ENCODE measurements at regions not wholly inside any gene's neighbourhood (a gene's known extent, or its start where the extent isn't known, plus 50 kb on each side); places are given as distances from the start of the nearest gene placed in this dataset.

DNA sequence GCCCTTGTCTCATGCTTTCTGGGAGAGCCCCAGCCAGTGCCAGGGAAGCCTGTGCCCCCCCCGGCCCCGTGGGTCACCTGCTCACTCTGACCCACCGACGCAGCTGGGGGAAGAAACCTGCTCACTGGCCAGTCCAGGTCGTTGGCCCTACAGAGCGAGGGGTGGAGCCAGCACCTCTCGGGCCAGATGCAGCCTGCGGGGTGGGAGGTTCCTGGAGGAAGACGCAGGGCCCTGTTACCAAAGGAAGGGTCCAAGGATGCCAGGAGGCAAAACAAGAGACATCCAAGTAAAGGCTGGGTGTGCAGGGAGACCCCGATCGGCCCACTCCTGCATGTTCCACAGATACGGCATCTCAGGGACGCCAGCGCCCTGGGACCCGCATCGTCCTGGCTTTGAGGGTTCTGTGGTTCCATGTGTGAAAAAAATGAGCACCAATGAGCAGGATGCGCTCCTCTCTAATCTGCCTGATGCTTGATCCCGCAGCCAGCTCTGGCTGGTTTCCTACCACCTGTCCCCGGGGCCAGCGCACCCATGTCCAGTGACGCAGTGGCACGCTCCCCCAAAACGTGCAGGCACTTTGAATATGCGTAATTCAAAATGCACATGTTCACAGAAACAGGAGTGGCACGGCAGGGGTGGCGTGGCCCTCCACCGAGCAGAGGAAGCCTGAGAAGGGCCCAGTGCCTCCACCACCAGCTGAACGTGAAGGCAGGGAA lies 66.0 kb upstream of the GALNT9 start:
- POLR2A ChIA-PET (ENCODE audit: low non-redundant PET): no interaction called here
- CTCF ChIA-PET: interaction anchor here (0.6 kb wide), 1 partner anchor 22 kb away, joined by 3 read pairs; no protein-coding TSS in a partner anchor
- DNase-seq (ENCODE audit: low spot score): no peak

DNA sequence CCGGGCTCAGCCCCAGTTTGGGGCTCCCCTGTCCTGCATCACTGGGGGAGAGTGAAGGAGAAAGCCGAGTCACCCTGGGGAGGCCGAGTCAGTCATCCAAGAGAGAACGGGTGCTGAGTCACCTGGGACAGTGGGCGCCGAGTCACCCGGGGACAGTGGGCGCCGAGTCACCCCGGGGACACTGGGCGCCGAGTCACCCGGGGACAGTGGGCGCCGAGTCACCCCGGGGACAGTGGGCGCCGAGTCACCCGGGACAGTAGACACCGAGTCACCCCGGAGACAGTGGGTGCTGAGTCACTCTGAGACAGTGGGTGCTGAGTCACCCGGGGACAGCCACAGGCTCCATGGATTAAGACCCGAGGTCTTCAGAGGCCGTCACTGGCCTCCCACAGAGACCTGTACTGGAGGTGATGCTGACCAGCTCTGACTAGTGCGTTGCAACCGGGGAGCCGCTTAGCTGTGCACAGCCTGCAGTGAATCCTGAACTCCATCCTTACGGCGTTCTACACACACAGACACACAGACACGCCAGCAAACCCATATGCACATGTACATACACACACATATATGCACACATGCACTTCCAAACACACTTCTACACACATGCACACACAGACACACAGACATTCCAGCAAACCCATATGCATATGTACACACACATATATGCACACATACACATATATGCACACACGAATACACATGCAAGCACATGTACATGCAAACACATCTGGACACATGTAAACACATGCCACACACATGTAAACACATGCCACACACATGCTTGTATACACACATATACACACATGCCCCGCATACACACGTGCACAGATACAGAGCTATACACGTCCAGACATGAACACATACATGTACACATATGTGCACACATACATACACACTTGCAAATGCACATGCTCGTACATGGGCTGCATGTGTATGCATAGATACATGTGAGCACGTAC lies 64.9 kb upstream of the GALNT9 start:
- TF ChIP-seq, protein P1, sequence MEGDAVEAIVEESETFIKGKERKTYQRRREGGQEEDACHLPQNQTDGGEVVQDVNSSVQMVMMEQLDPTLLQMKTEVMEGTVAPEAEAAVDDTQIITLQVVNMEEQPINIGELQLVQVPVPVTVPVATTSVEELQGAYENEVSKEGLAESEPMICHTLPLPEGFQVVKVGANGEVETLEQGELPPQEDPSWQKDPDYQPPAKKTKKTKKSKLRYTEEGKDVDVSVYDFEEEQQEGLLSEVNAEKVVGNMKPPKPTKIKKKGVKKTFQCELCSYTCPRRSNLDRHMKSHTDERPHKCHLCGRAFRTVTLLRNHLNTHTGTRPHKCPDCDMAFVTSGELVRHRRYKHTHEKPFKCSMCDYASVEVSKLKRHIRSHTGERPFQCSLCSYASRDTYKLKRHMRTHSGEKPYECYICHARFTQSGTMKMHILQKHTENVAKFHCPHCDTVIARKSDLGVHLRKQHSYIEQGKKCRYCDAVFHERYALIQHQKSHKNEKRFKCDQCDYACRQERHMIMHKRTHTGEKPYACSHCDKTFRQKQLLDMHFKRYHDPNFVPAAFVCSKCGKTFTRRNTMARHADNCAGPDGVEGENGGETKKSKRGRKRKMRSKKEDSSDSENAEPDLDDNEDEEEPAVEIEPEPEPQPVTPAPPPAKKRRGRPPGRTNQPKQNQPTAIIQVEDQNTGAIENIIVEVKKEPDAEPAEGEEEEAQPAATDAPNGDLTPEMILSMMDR (conservative IDR thresholded peaks at IDR 0.05; ENCODE audit: low read depth): no peak
- CTCF ChIA-PET: no interaction called here
- POLR2A ChIA-PET (ENCODE audit: low non-redundant PET): no interaction called here
- DNase-seq (ENCODE audit: low spot score): no peak
- no peak overlapping the region for H3K27ac ChIP-seq

More for the DNA sequence above, 66.0 kb upstream of the GALNT9 start:
- no peak overlapping the region for H3K27ac ChIP-seq
- TF ChIP-seq, protein P1 (conservative IDR thresholded peaks at IDR 0.05; ENCODE audit: low read depth): no peak

DNA sequence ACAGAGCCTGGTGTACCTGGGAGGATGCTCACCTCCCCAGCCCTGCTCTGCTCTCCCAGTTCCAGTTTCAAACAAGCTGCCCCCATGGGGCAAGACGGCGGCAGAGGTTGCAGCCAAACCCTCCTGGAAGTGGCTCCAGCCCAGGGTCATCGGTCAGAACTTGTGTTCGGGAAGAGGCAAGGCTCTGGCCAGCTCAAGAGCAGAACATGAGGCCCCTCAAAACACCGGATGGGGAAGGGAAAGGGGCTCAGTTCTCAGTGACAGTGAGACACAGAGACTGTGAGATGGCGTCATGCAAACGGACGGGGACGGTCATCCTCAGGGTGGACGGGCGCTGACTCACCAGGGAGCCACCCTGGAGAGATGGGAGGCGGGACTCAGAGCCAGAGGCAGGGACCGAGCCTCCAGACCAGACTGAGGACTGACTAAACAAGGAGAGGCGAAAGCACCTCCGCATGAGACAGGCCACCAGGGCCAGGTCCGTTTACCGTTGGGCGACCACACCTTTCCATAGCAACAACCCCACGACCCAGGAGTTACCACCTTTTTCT lies 63.9 kb upstream of the GALNT9 start:
- no peak for DNase-seq (ENCODE audit: low spot score)
- ChIA-PET CTCF (interaction anchor here (0.6 kb wide), 1 partner anchor 11 kb away, joined by 3 read pairs; no protein-coding TSS in a partner anchor), POLR2A (ENCODE audit: low non-redundant PET) (no interaction called here)
- no peak overlapping the region for H3K27ac ChIP-seq
- TF ChIP-seq, protein P1 (conservative IDR thresholded peaks at IDR 0.05; ENCODE audit: low read depth): no peak

DNA sequence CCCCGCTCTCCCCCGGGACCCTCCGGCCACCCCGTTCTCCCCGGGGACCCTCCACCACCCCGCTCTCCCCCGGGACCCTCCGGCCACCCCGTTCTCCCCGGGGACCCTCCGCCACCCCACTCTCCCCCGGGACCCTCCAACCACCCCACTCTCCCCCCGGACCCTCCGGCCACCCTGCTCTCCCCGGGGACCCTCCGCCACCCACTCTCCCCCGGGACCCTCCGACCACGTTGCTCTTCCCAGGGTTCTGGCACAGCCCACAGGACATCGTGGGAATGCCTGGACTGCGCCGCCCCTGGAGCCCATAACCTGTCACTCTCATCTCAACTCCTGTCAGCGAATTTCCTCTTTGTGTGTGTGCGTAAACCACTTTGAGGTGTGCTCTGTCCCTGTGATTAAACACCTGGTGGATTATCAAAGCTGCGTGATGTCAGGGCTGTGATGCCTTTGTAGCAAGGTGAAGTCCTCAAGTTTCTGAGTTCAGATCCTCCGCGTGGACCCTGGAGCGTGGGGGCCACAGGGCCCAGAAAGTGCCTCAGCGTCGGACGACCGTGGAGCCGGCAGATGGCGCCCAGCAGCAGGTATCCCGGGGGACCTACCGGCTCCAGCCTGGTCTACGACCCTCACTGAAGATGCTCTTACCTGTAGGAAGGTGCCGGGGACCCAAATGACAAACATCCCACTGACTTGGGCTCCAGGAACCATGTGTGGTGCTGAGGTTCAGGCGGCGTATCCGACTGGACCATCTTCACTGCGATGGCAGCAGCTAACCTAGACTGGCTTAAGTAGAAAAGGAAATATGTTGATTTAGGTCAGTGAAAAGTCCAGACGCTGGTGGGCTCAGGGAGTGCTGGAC lies 63.2 kb upstream of the GALNT9 start:
- ChIA-PET CTCF (no interaction called here), POLR2A (ENCODE audit: low non-redundant PET) (no interaction called here)
- no peak for DNase-seq (ENCODE audit: low spot score)
- TF ChIP-seq, protein P1 (conservative IDR thresholded peaks at IDR 0.05; ENCODE audit: low read depth): no peak
- no peak overlapping the region for H3K27ac ChIP-seq

DNA sequence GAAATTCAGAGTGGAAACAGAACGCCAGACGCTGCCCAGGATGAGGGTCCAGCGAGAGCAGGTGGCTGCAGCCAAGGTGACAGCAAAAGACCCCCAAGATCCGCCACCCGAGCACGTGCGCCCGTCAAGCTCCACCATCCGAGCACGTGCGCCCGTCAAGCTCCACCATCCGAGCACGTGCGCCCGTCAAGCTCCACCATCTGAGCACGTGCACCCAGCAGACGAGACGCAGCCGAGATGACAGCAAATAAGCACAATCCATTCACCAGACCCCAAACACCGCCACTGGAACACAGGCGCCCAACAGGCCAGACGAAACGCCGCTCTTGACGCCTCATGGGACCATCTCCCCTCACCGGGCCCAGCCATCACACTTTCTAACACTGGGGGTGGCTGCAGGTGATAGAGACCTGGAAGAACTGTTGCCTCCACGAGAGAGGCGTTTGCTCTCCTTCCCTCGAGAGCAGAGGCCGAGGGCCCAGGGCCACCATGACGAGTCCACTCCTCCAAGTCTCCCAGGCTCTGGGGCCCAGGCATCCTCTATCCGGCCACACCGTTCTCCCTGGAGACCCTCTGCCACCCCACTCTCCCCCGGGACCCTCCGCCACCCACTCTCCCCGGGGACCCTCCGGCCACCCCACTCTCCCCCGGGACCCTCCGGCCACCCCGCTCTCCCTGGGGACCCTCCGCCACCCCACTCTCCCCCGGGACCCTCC lies 62.1 kb upstream of the GALNT9 start:
- CTCF ChIA-PET: interaction anchor here (1.0 kb wide), 1 partner anchor 24 kb away, joined by 4 read pairs; no protein-coding TSS in a partner anchor
- TF ChIP-seq, protein P1 (conservative IDR thresholded peaks at IDR 0.05; ENCODE audit: low read depth): no peak
- POLR2A ChIA-PET (ENCODE audit: low non-redundant PET): no interaction called here
- H3K27ac ChIP-seq: no peak overlapping the region
- no peak for DNase-seq (ENCODE audit: low spot score)
